Heart left ventricle (tissue), 13 donors: ENCODE measurements at regions not wholly inside any gene's neighbourhood (a gene's known extent, or its start where the extent isn't known, plus 50 kb on each side); places are given as distances from the start of the nearest gene placed in this dataset.

Experiments used
- CTCF ChIP-seq, 12 donors: fragments of 200-600 bp; sonication (generic) in 4 of 12; IDR thresholded peaks; one replicate each; pipeline versions ENCODE4 v1.5.0 to v1.8.0; 2018 to 2022; ENCODE audit warnings: antibody characterized with exemption in 12 of 12, mild to moderate bottlenecking in 5 of 12
- POLR2A ChIP-seq, 2 donors: fragments of 450-650 bp; IDR thresholded peaks; one replicate each; pipeline ENCODE4 v1.6.1; 2017; ENCODE audit warnings: antibody characterized with exemption in 2 of 2, mild to moderate bottlenecking in 2 of 2, moderate library complexity in 2 of 2
- donor health status: ischemic (EF 13 %, LVEDD 7.1; RV severe dilation, severe dysfunction).
- donor health status: DM: no; HTN: yes; CAD: no.
- donor health status: DM: no; HTN: no; CAD: no.
- donor health status: ischemic (EF 25% LVEDD 6.9; RV normal size, moderate dysfunction).
- donor health status: ischemic (EF 25% LVEDD 5.7; RV mildly dilated, moderate dysfunction).
- donor health status: ischemic (EF 35%, LVEDD 5.7; RV mildly dilated, moderate dysfunction).
- donor health status: nonischemic (EF 11% LVEDD 7.7; RV severe dilation, severe dysfunction).
- donor health status: DM: yes; HTN: yes; CAD: no.
- donor health status: PGD.
- donor health status: ischemic (EF 29% LVEDD 5.4; RV normal size, mild dysfunction).
- donor health status: nonischemic (EF 23%, LVEDD 6.1; RV moderate dilation, normal function).

DNA sequence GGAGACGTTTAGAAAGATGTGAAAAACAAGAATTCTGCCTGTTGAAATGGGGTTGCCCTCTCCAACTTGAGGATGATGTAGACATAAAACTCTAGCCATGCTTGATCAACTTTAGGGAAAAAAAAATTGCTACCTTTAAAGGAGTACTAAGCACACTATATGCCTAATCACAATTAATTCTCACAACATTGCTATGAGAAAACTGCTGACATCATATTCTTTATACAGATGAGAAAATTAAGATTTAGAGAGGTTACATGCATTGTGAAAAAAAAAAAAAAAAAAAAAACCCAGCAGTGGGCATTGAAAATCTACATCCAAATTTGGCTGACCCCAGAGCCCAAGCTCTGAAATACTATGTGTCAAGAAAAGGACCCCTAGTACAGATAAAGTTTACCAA is 617.2 kb upstream of the ADGRL2 start:
- TF ChIP-seq CTCF (IDR thresholded peaks at IDR 0.05) (no peak), POLR2A (IDR thresholded peaks at IDR 0.05) (no peak)
